ENCODE measurements at regions not wholly inside any gene's neighbourhood (a gene's known extent, or its start where the extent isn't known, plus 50 kb on each side); places are given as distances from the start of the nearest gene placed in this dataset.
"Not testable (repeated sequence)": the region's sequence is repeated elsewhere in the genome, so short reads cannot be mapped to it uniquely, and the experiment has no call there.

GRCh38 chr13:89082623-89083022 is 1411.5 kb downstream of the SLITRK5 start:
- no peak for DNase-seq

- DNase-seq = not testable (repeated sequence)
These were observed 1416.9 kb downstream of the SLITRK5 start for GRCh38 chr13:89088107-89088506.

GRCh38 chr13:89097994-89098393 is 1426.8 kb downstream of the SLITRK5 start:
- no peak for DNase-seq

- no peak for DNase-seq
These were observed 1442.6 kb downstream of the SLITRK5 start for GRCh38 chr13:89113744-89114143.

- DNase-seq = no peak
These were observed 1444.1 kb downstream of the SLITRK5 start for GRCh38 chr13:89115307-89115706.

- no peak for DNase-seq
These were observed 1465.5 kb downstream of the SLITRK5 start for GRCh38 chr13:89136678-89137077.

GRCh38 chr13:89150362-89150761 is 1479.2 kb downstream of the SLITRK5 start:
- DNase-seq = no peak

- DNase-seq = no peak
These were observed 1482.8 kb downstream of the SLITRK5 start for GRCh38 chr13:89153941-89154340.

GRCh38 chr13:89163096-89163495 is 1491.9 kb downstream of the SLITRK5 start:
- no peak for DNase-seq

- no peak for DNase-seq
These were observed 1494.5 kb downstream of the SLITRK5 start for GRCh38 chr13:89165685-89166084.

- no peak for DNase-seq
These were observed 1498.8 kb downstream of the SLITRK5 start for GRCh38 chr13:89169951-89170350.

- DNase-seq = no peak
These were observed 1509.9 kb downstream of the SLITRK5 start for GRCh38 chr13:89181041-89181440.

- DNase-seq = no peak
These were observed 1528.0 kb downstream of the SLITRK5 start for GRCh38 chr13:89199138-89199537.

- DNase-seq = no peak
These were observed 1533.3 kb downstream of the SLITRK5 start for GRCh38 chr13:89204435-89204834.

- DNase-seq = no peak
These were observed 1534.8 kb downstream of the SLITRK5 start for GRCh38 chr13:89205856-89206520.

GRCh38 chr13:89212186-89212585 is 1541.0 kb downstream of the SLITRK5 start:
- no peak for DNase-seq

GRCh38 chr13:89214185-89214584 is 1543.0 kb downstream of the SLITRK5 start:
- no peak for DNase-seq

- not testable (repeated sequence) for DNase-seq
These were observed 1544.1 kb downstream of the SLITRK5 start for GRCh38 chr13:89215319-89215718.

GRCh38 chr13:89217813-89218212 is 1546.6 kb downstream of the SLITRK5 start:
- no peak for DNase-seq

- DNase-seq = no peak
These were observed 1550.5 kb downstream of the SLITRK5 start for GRCh38 chr13:89221557-89222158.

- DNase-seq = no peak
These were observed 1556.2 kb downstream of the SLITRK5 start for GRCh38 chr13:89227356-89227755.

GRCh38 chr13:89238496-89238895 is 1567.3 kb downstream of the SLITRK5 start:
- no peak for DNase-seq

GRCh38 chr13:89239361-89240127 is 1568.4 kb downstream of the SLITRK5 start:
- DNase-seq = no peak

- DNase-seq = no peak
These were observed 1584.8 kb downstream of the SLITRK5 start for GRCh38 chr13:89255844-89256406.
